HG03457 (cell line): ENCODE measurements at regions not wholly inside any gene's neighbourhood (a gene's known extent, or its start where the extent isn't known, plus 50 kb on each side); places are given as distances from the start of the nearest gene placed in this dataset.

Source experiments
- ATAC-seq: cut with Tn5 transposase; IDR thresholded peaks from one replicate; pipeline ENCODE4 v1.9.1; 2021; ENCODE audit warnings: moderate number of reproducible peaks; ENCODE audit not compliant: unreplicated experiment

- ATAC-seq: no peak
Observed at GRCh38 chr3:72470904-72471417, 377.3 kb downstream of the SHQ1 start.

GRCh38 chr3:72465853-72466252, 382.4 kb downstream of the SHQ1 start:
- ATAC-seq: no peak

- ATAC-seq: no peak
Observed at GRCh38 chr3:72463083-72463482, 385.2 kb downstream of the SHQ1 start.

- ATAC-seq: no peak
Observed at GRCh38 chr3:72462595-72463011, 385.6 kb downstream of the SHQ1 start.

GRCh38 chr3:72461787-72462186, 386.5 kb downstream of the SHQ1 start:
- ATAC-seq: no peak

- ATAC-seq: no peak
Observed at GRCh38 chr3:72460205-72461174, 387.8 kb downstream of the SHQ1 start.

GRCh38 chr3:72459588-72459987, 388.7 kb downstream of the SHQ1 start:
- ATAC-seq: no peak

- no peak for ATAC-seq
Observed at GRCh38 chr3:72458375-72458774, 389.9 kb downstream of the SHQ1 start.

GRCh38 chr3:72454441-72454840, 393.8 kb downstream of the SHQ1 start:
- ATAC-seq: no peak

- ATAC-seq: no peak
Observed at GRCh38 chr3:72453706-72454105, 394.5 kb downstream of the SHQ1 start.

GRCh38 chr3:72452745-72453144, 395.5 kb downstream of the SHQ1 start:
- no peak for ATAC-seq

GRCh38 chr3:72451841-72452240, 396.4 kb downstream of the SHQ1 start:
- ATAC-seq: no peak

- ATAC-seq: no peak
Observed at GRCh38 chr3:72449551-72449950, 398.7 kb downstream of the SHQ1 start.

- ATAC-seq: no peak
Observed at GRCh38 chr3:72448858-72449257, 399.4 kb downstream of the SHQ1 start.

GRCh38 chr3:72448375-72448823, 399.8 kb downstream of the SHQ1 start:
- no peak for ATAC-seq

GRCh38 chr3:72447059-72447946, 400.9 kb downstream of the SHQ1 start:
- peak; percentile 72 for ATAC-seq

- ATAC-seq: peak; percentile 15
Observed at GRCh38 chr3:72446218-72447058, 401.8 kb downstream of the SHQ1 start, which contains the start of gene RYBP. Gene RYBP, minus strand, starts transcription at chr3:72446621.

GRCh38 chr3:72445827-72446217, 402.4 kb downstream of the SHQ1 start:
- no peak for ATAC-seq

- ATAC-seq: no peak
Observed at GRCh38 chr3:72444656-72445223, 403.5 kb downstream of the SHQ1 start.

- ATAC-seq: no peak
Observed at GRCh38 chr3:72442759-72443158, 405.5 kb downstream of the SHQ1 start.
